HG02588 (cell line): ENCODE measurements at regions not wholly inside any gene's neighbourhood (a gene's known extent, or its start where the extent isn't known, plus 50 kb on each side); places are given as distances from the start of the nearest gene placed in this dataset.
"Not testable (repeated sequence)": the region's sequence is repeated elsewhere in the genome, so short reads cannot be mapped to it uniquely, and the experiment has no call there.

Experiments used
- ATAC-seq: cut with Tn5 transposase; IDR thresholded peaks from one replicate; pipeline ENCODE4 v1.9.1; 2021; ENCODE audit warnings: mild to moderate bottlenecking, moderate library complexity; ENCODE audit not compliant: unreplicated experiment

GRCh38 chr1:120544434-120544833, 129.6 kb downstream of the NBPF8 start:
- ATAC-seq: peak; percentile 84

- ATAC-seq: not testable (repeated sequence)
Observed at GRCh38 chr1:120550335-120550734, 135.5 kb downstream of the NBPF8 start.

GRCh38 chr1:120552190-120552589, 137.4 kb downstream of the NBPF8 start:
- ATAC-seq: not testable (repeated sequence)

GRCh38 chr1:120557605-120558302, 142.9 kb downstream of the NBPF8 start:
- peak; percentile 4 for ATAC-seq

GRCh38 chr1:120558303-120559060, 143.6 kb downstream of the NBPF8 start:
- peak; percentile 81 for ATAC-seq

GRCh38 chr1:120561767-120562166, 146.9 kb downstream of the NBPF8 start:
- not testable (repeated sequence) for ATAC-seq

- ATAC-seq: not testable (repeated sequence)
Observed at GRCh38 chr1:120565396-120565795, 150.6 kb downstream of the NBPF8 start.

- not testable (repeated sequence) for ATAC-seq
Observed at GRCh38 chr1:120567620-120568019, 152.8 kb downstream of the NBPF8 start.

- not testable (repeated sequence) for ATAC-seq
Observed at GRCh38 chr1:120575201-120575600, 148.5 kb upstream of the NBPF26 start.

- not testable (repeated sequence) for ATAC-seq
Observed at GRCh38 chr1:120582135-120582534, 141.6 kb upstream of the NBPF26 start.

- not testable (repeated sequence) for ATAC-seq
Observed at GRCh38 chr1:120586053-120586452, 137.7 kb upstream of the NBPF26 start.

- not testable (repeated sequence) for ATAC-seq
Observed at GRCh38 chr1:120588811-120589210, 134.9 kb upstream of the NBPF26 start.

- not testable (repeated sequence) for ATAC-seq
Observed at GRCh38 chr1:120591774-120592173, 132.0 kb upstream of the NBPF26 start.

GRCh38 chr1:120592943-120593342, 130.8 kb upstream of the NBPF26 start:
- not testable (repeated sequence) for ATAC-seq

- ATAC-seq: not testable (repeated sequence)
Observed at GRCh38 chr1:120593648-120594047, 130.1 kb upstream of the NBPF26 start.

GRCh38 chr1:120598331-120598951, 125.3 kb upstream of the NBPF26 start:
- not testable (repeated sequence) for ATAC-seq

- ATAC-seq: not testable (repeated sequence)
Observed at GRCh38 chr1:120599511-120599910, 124.2 kb upstream of the NBPF26 start.

GRCh38 chr1:120600442-120601041, 123.2 kb upstream of the NBPF26 start:
- ATAC-seq: not testable (repeated sequence)

GRCh38 chr1:120607882-120608281, 115.9 kb upstream of the NBPF26 start:
- ATAC-seq: not testable (repeated sequence)

GRCh38 chr1:120608314-120609014, 115.3 kb upstream of the NBPF26 start:
- ATAC-seq: not testable (repeated sequence)
